ENCODE measurements at regions not wholly inside any gene's neighbourhood (a gene's known extent, or its start where the extent isn't known, plus 50 kb on each side); places are given as distances from the start of the nearest gene placed in this dataset.
"Not testable (repeated sequence)": the region's sequence is repeated elsewhere in the genome, so short reads cannot be mapped to it uniquely, and the experiment has no call there.

DNA sequence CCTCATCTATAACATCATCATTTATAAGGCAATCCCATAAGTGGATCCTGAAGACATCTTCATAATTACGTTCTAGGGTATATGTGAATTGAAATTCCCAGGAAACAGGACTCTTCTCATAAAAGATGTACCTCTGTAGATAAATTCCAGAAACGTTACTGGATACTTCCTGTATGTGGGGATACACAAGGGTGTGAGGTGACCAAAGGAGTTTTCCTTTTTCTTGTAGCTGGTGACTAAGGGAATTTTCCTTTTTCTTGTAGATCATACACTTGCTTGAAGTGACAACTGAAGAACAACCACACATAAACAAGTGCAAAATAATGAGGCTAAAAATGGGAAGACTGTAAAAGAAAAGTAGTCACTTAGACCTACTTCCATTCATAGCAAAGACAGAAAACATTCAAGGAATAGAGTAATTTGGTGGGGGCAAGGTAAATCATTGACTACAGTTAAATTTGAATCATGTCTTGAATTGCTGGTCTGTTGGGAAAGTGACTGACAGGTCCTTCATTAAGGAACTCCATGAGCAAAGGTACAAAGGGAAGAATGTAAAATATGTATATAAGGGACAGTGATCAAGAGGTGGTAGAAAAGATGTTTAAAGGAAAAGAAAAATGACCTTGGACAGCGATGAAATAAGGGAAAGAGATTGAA lies 53.2 kb upstream of the UBE2E3 start:
- no peak for DNase-seq (ENCODE audit: low spot score)

DNA sequence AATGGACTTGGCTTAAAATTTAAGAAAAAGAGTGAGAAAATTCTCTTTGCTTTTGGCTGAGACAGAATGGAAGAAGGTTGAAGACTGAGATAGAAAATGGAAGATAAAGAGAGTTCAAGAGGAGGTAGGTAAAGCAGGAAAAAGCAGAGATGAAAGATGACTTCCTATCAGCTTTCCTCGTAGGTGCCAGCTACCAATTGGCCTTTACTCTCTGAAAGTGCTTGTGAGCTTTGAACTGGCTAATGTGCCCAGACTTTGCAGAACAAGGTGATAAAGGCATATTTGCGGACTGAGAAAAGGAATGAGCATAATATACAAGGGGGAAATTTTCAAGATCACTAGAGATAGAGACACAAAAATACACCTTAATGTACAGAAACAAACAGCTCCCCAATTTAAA lies 54.7 kb upstream of the UBE2E3 start:
- no peak for DNase-seq (ENCODE audit: low spot score)

DNA sequence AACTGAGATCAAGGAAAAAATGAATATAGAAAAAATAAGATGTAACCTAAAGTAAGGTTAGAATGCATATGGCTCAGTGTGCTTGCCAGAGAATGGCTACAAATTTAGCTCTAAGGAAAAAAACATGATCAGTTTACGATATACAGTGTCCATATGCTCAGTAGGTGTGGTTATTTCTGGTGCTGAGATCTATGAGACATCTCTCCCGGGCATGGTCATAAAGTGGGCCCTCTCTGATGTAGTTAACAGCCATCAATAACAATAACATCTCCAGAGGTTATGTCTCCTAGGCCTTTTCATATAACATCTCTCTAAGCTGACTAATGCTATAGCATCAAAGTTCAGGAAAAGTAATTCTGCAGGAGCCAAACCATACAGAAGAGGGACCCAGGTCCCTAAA lies 56.3 kb upstream of the UBE2E3 start:
- no peak for DNase-seq (ENCODE audit: low spot score)

DNA sequence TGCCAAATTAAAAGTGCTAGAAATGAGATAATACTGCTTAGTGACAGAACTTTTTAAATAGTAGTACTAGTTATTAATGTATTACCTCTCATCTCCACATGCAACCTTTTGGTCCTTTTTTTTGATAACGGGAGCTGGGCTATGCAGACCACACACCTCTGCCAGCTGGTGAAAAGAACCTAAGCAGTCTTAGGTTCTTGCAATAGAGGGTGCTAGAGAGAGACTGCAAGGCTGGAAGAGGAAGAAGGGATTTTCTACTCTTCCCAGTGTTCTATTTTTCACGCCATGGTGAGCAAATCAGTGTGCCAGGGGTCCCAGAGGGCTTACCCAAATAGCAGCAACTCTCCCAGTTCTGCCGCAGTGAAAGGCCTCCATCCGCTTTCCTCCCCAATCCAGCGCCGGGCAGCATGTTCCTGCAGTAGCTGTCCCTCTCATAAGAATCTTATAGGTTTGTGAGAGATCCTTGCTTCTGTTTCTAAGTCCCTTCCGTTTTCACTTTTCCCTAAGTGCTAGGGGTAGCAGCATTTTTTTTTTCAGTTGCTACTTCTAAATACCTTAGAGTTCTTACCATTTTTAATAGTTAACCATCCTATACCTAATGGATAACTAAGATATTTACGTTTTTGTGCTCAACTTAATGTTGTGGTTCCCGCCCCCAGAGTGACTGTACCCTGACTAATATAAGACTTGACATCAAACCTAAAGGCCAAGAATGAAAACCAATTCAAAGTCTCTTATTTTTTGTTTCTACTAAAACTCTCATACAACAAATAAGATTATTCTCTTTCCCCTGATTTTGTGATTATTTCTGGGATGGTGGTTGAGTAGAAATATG lies 69.4 kb upstream of the UBE2E3 start:
- peak; percentile 8 for DNase-seq (ENCODE audit: low spot score)

DNA sequence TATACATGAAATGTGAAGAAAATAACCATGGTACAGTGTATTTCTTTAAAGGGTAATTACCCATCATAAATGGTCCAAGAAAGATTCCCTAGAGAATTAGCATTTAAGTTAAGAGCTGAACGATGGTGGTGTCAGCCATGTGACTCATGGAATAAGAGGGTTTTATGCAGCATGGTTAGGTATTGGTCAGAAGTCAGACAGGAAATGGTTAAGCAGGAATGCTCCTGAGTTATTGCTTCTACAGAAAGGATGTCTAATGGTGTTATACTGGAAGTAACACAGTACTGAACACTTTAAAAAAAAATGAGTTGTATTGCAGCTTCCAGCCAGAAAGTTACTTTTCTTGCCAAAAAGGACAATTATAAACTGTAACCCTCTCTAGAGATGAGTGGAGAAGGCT lies 72.7 kb upstream of the UBE2E3 start:
- no peak for DNase-seq (ENCODE audit: low spot score)

DNA sequence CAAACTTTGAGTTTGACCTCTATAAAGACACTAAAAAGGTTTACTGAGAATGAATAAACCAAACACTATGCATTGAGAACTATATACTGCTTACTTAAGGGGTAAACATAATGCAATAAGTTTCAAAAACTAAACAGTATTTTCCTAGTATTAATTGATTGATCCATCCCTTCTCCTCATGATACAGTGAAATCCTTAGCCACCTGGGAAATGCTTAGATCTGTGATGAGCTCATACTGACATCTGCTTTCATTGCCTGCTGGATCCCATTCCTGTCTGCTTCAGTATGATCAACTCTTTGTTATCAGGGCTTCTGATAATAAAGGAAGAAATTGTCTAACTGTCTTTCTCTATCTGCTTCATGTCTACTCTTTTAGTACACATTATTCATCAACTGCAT lies 74.9 kb upstream of the UBE2E3 start:
- no peak for DNase-seq (ENCODE audit: low spot score)

DNA sequence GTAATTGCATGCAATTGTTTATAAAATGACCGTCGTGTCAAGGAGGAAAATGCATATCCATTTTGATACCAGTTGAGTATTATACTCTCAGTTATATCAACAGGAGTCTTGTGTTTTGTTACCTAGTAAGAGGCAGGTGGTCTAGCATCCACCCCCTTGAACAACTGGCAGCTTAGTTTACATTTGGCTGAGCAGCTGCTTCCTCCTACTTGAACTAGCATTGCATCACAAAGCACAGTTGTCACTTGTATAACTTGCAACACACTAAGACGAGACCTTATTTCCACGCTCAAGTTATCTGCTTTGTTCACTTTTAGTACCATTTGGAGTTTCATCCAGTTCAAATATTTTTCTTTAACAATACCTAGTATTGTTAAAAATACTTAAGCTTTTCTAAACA lies 75.4 kb upstream of the UBE2E3 start:
- DNase-seq (ENCODE audit: low spot score), result no peak

DNA sequence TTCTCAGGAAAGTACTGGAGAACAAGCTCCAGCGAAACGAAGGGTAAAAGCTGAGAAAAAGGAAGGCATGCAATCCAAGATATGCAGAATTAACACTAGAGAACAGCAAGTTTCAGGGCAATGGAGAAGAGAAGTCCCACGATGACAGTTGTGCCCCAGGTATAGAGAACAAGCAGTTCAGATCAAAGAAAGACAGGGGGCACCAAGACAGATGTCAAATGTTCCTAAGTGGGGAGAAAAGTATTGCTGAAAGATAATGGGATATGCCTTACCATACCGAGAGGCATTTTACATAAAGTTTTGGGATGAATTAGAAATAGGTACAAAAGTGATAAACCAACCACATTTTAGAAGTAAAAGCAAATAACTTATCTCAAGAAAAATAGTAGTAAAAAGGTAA lies 79.1 kb upstream of the UBE2E3 start:
- DNase-seq (ENCODE audit: low spot score), result no peak

DNA sequence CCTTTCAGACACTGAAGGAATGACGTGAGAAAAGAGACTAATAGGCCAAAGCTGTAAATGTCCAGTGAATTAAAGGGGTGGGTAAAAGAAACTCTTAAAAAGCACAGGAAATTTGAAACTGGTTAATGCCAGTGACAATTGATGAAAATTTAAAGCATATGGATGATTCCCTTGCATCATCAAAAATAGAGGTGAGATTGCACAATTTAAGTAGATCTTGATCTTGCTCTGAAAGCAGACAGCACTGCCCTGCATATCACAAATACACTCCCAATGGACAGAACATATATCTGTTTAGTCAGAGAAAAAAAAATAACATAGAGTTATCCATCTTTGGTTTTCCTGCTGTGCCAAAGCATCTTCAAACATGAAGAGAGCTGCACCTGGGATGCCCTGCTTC lies 86.7 kb upstream of the UBE2E3 start:
- DNase-seq (ENCODE audit: low spot score), result no peak

DNA sequence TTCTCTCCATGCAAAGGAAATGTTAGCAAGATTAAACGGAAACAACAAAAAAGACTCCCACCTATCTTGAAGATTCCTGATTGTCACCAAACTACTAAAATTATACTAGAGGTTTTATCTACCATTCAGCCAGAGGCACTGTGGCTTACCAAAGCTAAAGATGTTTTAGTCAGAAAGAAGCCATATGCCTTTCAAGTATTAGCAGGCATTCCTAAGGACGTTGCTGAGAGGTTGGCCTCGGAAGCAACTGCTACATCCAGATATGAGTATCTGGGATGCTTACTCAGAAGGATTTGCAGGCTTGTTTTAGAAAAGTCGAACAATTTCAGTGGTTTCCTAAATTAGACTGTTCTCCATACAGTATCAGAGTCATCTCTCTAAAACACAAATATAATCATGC lies 88.3 kb upstream of the UBE2E3 start:
- no peak for DNase-seq (ENCODE audit: low spot score)

DNA sequence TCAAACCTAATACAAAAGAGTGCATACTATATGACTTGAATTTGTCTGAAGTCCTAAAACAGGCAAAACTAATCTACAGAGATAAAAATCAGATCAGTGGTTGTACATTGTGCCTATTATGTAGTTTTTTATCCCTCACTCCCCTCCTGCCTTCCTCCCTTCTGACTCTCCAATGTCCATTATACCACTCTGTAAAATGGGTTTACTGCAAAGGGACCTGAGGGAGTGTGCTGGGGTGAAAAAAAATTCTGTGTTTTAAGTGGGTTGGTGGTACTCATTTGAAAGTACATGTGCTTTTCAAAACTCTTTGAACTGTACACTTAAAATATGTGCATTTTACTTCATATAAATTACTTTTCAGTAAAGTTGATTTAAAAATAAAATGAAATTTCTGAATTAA lies 89.0 kb upstream of the UBE2E3 start:
- no peak for DNase-seq (ENCODE audit: low spot score)

DNA sequence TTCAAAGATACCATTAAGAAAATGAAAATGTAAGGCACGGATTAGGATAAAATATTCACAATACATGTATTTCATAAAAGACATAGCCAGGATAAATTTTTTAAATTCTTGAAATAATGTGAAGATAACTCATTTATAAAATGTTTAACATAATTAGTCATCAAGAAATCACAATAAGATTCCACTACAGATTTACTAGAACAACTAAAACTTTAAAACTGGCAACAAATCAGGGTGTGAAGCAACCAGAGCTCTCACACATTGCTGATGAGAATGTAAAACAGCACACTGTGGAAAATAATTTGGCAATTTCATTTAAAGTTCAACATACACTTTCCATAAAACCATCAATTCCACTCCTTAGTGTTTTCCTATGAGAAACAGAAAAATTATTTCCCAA lies 89.6 kb upstream of the UBE2E3 start:
- no peak for DNase-seq (ENCODE audit: low spot score)

DNA sequence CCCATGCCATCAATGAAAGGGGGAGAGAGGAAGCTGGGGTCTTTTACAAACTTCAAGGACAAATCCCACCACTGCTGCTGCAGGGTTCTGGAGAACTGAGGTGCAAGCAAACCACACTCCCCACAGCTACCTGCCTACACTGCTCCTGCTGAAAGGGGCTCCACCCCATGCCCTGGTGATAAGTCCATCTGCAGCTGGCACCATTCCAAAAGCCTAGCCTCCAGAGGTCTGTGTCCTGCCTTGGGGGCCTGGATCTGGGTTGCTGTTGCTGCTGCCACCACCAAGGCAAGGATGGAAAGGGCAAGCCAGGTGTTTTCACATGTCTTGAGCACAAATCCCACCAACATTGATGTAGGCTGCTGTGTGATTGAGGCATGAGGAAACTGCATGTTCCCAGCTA lies 97.4 kb upstream of the UBE2E3 start:
- DNase-seq (ENCODE audit: low spot score), result no peak

DNA sequence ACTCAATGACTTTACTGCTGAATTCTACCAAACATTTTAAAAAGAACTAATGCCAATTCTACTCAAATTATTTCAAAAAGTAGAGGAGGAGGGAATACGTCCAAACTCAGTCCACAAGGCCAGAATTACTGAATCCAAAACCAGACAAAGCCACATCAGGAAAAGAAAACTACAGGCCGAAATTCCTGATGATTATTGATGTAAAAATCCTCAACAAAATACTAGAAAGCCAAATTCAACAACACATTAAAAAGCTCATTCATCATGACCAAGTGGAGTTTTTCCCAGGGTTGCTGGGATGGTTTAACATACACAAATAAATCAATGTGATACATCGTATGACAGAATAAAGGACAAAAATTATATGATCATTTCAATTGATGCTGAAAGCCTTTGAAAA lies 103.9 kb upstream of the UBE2E3 start:
- DNase-seq (ENCODE audit: low spot score), result no peak

DNA sequence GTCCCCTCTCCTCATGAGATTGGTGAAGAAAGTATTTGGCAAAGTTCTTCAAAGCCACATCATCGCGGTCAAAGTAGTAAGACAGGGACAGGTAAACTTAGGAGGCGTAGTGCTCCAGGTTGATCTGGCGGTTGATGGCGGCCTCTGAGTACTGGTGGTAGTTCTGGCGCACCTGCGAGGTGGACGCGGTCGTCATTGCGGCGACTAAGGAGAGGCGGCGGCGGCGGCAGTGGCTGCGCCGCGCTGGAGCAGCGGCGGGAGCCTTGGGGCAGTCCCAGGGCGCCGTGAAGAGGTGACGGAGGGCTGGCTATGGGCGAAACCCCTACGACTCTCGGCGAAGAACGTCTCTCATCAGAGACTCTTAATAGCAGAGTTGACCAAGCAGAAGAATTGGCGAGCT lies 107.2 kb upstream of the UBE2E3 start:
- no peak for DNase-seq (ENCODE audit: low spot score)

DNA sequence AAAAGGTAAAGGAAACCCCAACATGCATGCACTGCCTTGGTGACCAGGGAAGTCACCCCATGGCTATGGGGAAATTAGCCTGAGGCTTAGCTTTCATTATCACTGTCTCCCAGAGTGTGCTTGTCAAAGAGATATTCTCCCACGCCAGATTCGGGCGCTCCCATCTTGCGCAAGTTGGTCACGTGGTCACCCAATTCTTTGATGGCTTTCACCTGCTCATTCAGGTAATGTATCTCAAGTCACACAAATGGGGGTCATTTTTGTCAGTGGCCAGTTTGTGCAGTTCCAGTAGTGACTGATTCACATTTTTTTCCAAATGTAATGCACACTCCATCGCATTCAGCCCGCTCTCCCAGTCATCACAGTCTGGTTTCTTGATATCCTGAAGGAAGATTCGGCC lies 107.6 kb upstream of the UBE2E3 start:
- DNase-seq (ENCODE audit: low spot score), result not testable (repeated sequence)

DNA sequence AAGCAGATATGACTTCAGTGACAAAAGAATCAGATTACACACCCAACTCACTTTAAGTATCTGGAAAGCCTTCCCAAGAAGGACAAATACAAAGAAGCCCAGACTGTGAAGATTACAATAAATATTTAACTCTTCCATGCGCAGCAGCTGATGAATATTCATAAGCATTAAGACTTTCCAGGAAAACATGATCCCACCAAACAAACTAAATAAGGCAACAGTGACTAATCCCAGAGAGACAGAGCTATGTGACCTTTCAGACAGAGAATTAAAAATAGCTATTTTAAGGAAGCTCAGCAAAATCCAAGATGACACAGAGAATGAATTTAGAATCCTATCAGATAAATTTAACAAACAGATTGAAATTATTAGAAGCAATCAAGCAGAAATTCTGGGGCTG lies 108.2 kb upstream of the UBE2E3 start:
- no peak for DNase-seq (ENCODE audit: low spot score)

DNA sequence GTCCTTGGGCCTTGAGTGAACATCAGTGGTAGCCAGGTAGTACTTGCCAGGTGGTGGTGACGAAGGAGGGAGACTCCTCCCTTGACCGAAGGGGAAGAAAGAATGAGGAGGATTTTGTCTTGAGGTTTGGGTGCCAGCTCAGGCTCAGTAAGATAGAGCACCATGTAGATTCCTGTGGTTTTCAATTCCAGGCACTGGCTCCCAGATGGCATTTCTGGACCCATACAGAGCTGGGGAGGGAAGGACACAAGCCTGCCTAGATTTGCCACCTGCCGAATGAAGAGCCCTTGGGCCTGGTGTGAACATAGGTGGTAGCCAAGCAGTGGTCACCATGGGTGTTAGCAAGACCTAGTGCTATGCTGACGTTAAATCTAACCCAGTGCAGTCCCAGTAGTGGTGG lies 108.8 kb upstream of the UBE2E3 start:
- no peak for DNase-seq (ENCODE audit: low spot score)

DNA sequence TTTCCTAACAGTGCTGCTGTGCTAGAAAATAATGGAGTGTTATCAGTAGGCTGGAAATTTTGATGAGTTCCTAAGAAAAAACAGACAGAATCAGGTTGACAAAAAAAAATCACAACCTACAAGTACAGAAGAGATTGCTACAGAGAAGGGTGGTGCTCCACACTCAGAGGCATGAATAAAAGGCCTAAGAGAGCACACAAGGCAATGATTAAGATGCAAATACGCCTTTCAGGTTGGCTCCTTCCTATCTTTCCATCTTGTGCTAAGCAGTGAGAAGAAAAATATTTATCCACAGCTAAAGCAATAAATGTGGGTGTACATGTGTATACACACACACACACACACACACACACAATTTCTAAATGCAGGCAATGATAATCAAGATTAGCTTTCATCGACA lies 130.6 kb upstream of the UBE2E3 start:
- DNase-seq (ENCODE audit: low spot score), result no peak

DNA sequence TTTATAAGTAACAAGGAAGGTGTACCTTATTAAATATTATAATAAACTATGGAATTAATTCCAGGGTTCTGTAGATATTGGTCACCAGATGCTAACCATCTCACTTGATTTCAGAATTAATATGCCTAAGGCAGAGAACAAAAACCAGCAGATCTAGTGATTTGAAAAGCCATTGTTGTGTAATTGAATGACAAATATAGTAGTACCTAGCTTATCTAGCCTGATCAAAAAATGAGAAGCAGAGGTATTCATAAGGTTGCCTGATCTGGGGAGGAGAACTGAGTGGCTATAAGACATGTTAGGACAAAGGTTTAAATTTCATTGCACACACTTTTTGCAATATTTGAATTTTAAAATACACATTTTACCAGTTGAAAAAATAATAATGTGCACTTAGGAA lies 132.0 kb upstream of the UBE2E3 start:
- no peak for DNase-seq (ENCODE audit: low spot score)

DNA sequence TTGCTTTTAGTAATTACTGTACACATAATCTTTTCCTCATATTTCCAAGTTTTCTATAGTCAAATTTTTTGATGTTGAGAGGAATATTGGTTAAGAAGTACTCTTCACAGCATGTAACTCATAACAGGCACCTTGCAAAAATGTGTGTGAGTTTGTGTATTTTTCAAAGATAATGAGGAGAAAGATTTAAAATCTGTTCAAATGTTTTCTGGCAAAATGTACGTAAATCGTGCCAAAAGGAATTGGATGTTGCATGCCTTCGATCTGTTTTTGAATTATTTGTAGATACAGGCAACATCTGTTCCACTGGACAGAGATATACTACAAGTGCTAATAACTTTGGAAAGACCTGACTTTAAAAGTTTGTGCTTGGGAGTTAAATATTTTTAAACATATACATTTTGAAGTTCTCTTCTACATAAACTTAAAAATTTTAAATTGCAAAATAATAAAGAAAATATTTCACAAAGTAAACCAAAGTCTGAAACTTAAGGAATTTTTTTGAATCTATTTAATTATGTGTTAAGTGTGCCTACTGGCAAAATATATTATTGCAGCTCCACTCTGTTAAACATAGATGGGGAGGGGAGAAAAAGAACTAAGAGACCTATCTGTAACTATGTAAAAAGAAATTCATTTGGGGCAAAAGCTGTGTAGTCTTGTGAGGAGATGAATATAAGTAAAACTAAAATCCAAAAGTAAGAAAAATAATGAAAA lies 133.5 kb upstream of the UBE2E3 start:
- no peak for DNase-seq (ENCODE audit: low spot score)

DNA sequence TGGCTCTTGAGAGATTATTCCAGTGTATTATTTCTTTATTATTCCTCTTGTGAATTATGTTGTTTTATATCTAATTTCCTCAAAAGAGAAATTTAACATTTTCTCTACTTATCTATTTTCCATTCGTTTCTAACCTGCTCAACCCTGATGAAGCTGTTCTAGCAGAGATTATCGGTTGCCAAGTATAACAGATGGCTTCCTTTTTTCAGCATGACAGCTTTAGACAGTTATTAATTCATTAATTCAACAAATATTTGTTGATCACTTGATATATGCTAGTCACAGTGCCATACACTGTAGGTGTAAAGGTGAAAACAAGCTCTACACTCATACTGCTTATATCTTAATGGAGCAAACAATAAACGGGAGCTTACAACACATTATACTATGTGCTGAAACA lies 137.9 kb upstream of the UBE2E3 start:
- DNase-seq (ENCODE audit: low spot score), result no peak

DNA sequence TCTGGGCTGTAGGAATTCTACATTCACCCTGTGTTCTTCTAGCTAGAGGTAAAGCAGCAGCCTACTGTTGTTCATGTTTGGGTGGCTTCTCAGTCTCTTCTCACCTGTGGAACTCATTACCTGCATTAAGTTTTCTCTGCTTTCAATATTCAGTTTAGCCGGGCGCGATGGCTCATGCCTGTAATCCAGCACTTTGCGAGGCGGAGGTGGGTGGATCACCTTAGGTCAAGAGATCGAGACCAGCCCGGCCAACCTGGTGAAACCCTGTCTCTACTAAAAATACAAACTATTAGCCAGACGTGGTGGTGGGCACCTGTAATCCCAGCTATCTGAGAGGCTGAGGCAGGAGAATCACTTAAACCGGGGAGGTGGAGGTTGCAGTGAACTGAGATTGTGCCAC lies 139.8 kb upstream of the UBE2E3 start:
- no peak for DNase-seq (ENCODE audit: low spot score)
